ENCODE measurements at regions not wholly inside any gene's neighbourhood (a gene's known extent, or its start where the extent isn't known, plus 50 kb on each side); places are given as distances from the start of the nearest gene placed in this dataset.

- no peak for TF ChIP-seq CTCF (IDR thresholded peaks at IDR 0.05)
- TF ChIP-seq POLR2AphosphoS5 (IDR thresholded peaks at IDR 0.05): no peak
- no peak for TF ChIP-seq POLR2A (IDR thresholded peaks at IDR 0.05)
- no peak for TF ChIP-seq EP300 (IDR thresholded peaks at IDR 0.05; ENCODE audit: low read depth)
These were observed 372.9 kb downstream of the ARL6IP6 start for GRCh38 chr2:153091344-153091743.
